Type B pancreatic cell (in vitro differentiated cells): ENCODE measurements at regions not wholly inside any gene's neighbourhood (a gene's known extent, or its start where the extent isn't known, plus 50 kb on each side); places are given as distances from the start of the nearest gene placed in this dataset.

Experiments
- DNase-seq: peaks from one replicate; pipeline ENCODE4 v3.0.0; 2021; ENCODE audit warnings: mixed read lengths; ENCODE audit not compliant: unreplicated experiment; ENCODE audit errors: extremely low spot score
- H3K27ac Mint-ChIP-seq: 2 replicates; pipeline ENCODE4 v1.8.0; 2021; ENCODE audit warnings: mild to moderate bottlenecking, mixed read lengths
- H3K27me3 Mint-ChIP-seq: 2 replicates; pipeline ENCODE4 v1.8.0; 2021; ENCODE audit warnings: mixed read lengths
- H3K36me3 Mint-ChIP-seq: 2 replicates; pipeline ENCODE4 v1.8.0; 2021; ENCODE audit warnings: mixed read lengths
- H3K4me1 Mint-ChIP-seq: one replicate; pipeline ENCODE4 v1.8.0; 2021; ENCODE audit warnings: mixed read lengths; ENCODE audit not compliant: unreplicated experiment
- H3K4me3 Mint-ChIP-seq: 2 replicates; pipeline ENCODE4 v1.8.0; 2021; ENCODE audit warnings: mild to moderate bottlenecking, mixed read lengths
- H3K9me3 Mint-ChIP-seq: 2 replicates; pipeline ENCODE4 v1.8.0; 2021; ENCODE audit warnings: mixed read lengths
- CTCF ChIP-seq: fragments of 200-600 bp; sonication (generic); conservative IDR thresholded peaks from 2 replicates; pipeline ENCODE4 v1.5.0; 2021; ENCODE audit warnings: antibody characterized with exemption, mild to moderate bottlenecking

GRCh38 chr4:110275871-110276270 is 77.5 kb upstream of the ELOVL6 start:
- no peak for DNase-seq
- TF ChIP-seq CTCF: no peak
- Mint-ChIP-seq H3K4me3 (no peak overlapping the region), H3K27me3 (no peaks in the 10 kb centered on the region), H3K4me1 (no peaks in the 10 kb centered on the region), H3K27ac (no peak overlapping the region), H3K36me3 (no peaks in the 10 kb centered on the region), H3K9me3 (no peaks in the 10 kb centered on the region)

- H3K4me1 Mint-ChIP-seq: no peaks in the 10 kb centered on the region
- DNase-seq: no peak
- no peak overlapping the region for H3K27ac Mint-ChIP-seq
- no peaks in the 10 kb centered on the region for H3K36me3 Mint-ChIP-seq
- H3K9me3 Mint-ChIP-seq: no peaks in the 10 kb centered on the region
- no peak for TF ChIP-seq CTCF
- H3K27me3 Mint-ChIP-seq: no peaks in the 10 kb centered on the region
- H3K4me3 Mint-ChIP-seq: no peak overlapping the region
Measured at GRCh38 chr4:110271986-110272385, 73.6 kb upstream of the ELOVL6 start.

- H3K36me3 Mint-ChIP-seq: no peaks in the 10 kb centered on the region
- H3K9me3 Mint-ChIP-seq: no peaks in the 10 kb centered on the region
- no peak for TF ChIP-seq CTCF
- H3K4me1 Mint-ChIP-seq: no peaks in the 10 kb centered on the region
- H3K27ac Mint-ChIP-seq: no peak overlapping the region
- DNase-seq: no peak
- no peak overlapping the region for H3K4me3 Mint-ChIP-seq
- no peaks in the 10 kb centered on the region for H3K27me3 Mint-ChIP-seq
Measured at GRCh38 chr4:110270492-110271197, 72.2 kb upstream of the ELOVL6 start.

- Mint-ChIP-seq H3K4me3 (no peak overlapping the region), H3K36me3 (no peaks in the 10 kb centered on the region)
- no peak for TF ChIP-seq CTCF
Measured at GRCh38 chr4:110268790-110269189, 70.4 kb upstream of the ELOVL6 start.

GRCh38 chr4:110268352-110268751 is 69.9 kb upstream of the ELOVL6 start:
- no peaks in the 10 kb centered on the region for H3K36me3 Mint-ChIP-seq
- no peaks in the 10 kb centered on the region for H3K4me1 Mint-ChIP-seq
- H3K9me3 Mint-ChIP-seq: peaks cover 6% of the 10 kb centered on the region
- DNase-seq: no peak
- no peak for TF ChIP-seq CTCF
- H3K27ac Mint-ChIP-seq: no peak overlapping the region
- H3K27me3 Mint-ChIP-seq: no peaks in the 10 kb centered on the region
- H3K4me3 Mint-ChIP-seq: no peak overlapping the region

More at GRCh38 chr4:110268790-110269189, 70.4 kb upstream of the ELOVL6 start:
- Mint-ChIP-seq H3K27ac (no peak overlapping the region), H3K4me1 (no peaks in the 10 kb centered on the region), H3K27me3 (no peaks in the 10 kb centered on the region), H3K9me3 (peaks cover 2% of the 10 kb centered on the region)
- no peak for DNase-seq
